GM23338 (cell line): ENCODE measurements at regions not wholly inside any gene's neighbourhood (a gene's known extent, or its start where the extent isn't known, plus 50 kb on each side); places are given as distances from the start of the nearest gene placed in this dataset.

Experiments used
- POLR2AphosphoS5 ChIP-seq: IDR thresholded peaks from 2 replicates; pipeline ENCODE4 v1.6.1; 2016; ENCODE audit warnings: antibody characterized with exemption, low read depth
- TF ChIP-seq, protein P1 (sequence below), 2 experiments: fragments of 200-600 bp in 1 of 2; sonication (generic) in 1 of 2; conservative IDR thresholded peaks; 2 replicates each; pipeline versions ENCODE4 v1.5.1 to v1.6.1; 2016 to 2017; ENCODE audit warnings: antibody characterized with exemption in 2 of 2, low read depth in 2 of 2, mild to moderate bottlenecking in 2 of 2, moderate library complexity in 1 of 2

DNA sequence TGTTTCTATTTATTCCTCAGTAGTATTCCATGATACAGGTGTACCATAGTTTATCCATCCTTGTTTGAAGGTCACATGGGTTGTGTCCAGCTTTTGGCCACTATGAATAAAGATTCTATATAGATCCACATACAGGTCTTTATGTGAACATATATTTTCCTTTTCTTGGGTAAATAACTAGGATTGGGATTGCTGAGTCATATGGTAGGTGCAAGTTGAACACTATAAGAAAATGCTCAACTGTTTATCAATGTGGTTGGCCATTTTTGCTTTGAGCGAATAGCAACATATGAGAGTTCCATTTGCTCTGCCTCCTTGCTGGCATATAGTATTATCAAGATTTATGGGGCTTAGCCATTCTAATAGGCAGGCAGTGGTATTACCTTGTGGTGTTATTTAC is 170.2 kb upstream of the KCNJ15 start:
- TF ChIP-seq, protein P1, sequence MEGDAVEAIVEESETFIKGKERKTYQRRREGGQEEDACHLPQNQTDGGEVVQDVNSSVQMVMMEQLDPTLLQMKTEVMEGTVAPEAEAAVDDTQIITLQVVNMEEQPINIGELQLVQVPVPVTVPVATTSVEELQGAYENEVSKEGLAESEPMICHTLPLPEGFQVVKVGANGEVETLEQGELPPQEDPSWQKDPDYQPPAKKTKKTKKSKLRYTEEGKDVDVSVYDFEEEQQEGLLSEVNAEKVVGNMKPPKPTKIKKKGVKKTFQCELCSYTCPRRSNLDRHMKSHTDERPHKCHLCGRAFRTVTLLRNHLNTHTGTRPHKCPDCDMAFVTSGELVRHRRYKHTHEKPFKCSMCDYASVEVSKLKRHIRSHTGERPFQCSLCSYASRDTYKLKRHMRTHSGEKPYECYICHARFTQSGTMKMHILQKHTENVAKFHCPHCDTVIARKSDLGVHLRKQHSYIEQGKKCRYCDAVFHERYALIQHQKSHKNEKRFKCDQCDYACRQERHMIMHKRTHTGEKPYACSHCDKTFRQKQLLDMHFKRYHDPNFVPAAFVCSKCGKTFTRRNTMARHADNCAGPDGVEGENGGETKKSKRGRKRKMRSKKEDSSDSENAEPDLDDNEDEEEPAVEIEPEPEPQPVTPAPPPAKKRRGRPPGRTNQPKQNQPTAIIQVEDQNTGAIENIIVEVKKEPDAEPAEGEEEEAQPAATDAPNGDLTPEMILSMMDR (conservative IDR thresholded peaks at IDR 0.05; ENCODE audit: low read depth in 2 of 2) = no peak
- no peak for TF ChIP-seq POLR2AphosphoS5
